ENCODE measurements at regions not wholly inside any gene's neighbourhood (a gene's known extent, or its start where the extent isn't known, plus 50 kb on each side); places are given as distances from the start of the nearest gene placed in this dataset.

DNA sequence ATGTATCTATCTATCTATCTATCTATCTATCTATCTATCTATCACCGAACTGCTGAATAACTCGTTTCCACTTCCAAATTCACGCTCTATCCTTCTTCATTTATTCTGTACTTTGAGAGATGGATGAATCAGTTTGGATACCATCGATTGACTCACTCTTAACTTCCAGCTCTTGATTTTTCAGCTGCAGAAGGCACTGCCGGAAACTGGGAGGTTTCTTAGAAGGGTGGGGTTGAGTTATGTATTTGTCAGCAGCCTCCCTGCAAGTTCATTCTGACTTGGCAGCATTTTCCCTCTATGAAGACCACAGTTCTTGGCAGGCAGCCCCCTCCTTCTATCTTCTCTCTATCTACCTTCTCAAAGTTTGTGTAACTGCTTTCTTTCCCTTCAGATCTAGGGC lies 112.0 kb upstream of the MAGEB18 start:
- no peak for DNase-seq (ENCODE audit: low read depth, low spot score)

- no peak for DNase-seq (ENCODE audit: low read depth, low spot score)
Measured at GRCh38 chrX:26032111-26032912, 105.8 kb upstream of the MAGEB18 start.

- DNase-seq (ENCODE audit: low read depth, low spot score): no peak
Measured at GRCh38 chrX:26037367-26037766, 100.8 kb upstream of the MAGEB18 start.

DNA sequence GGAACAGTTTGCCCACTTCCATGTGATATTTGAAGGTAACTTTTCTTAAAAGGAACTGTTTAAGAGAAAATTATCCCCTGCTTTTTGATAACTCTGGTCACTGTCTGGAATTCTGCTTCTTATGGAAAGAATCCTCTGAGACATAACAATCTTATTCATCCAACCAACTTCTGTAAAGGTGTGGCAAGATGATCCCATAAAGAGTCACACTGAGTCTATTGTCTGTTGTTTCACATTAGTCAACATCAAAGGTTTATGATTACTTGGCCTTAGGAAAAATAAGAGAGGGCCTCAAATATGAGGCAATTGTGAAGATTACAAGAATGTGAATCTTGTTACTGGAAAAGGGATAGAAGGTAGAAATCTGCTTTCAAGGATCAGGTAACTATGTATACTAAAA lies 88.0 kb upstream of the MAGEB18 start:
- no peak for DNase-seq (ENCODE audit: low read depth, low spot score)

GRCh38 chrX:26070882-26071281 lies 67.3 kb upstream of the MAGEB18 start:
- no peak for DNase-seq (ENCODE audit: low read depth, low spot score)

DNA sequence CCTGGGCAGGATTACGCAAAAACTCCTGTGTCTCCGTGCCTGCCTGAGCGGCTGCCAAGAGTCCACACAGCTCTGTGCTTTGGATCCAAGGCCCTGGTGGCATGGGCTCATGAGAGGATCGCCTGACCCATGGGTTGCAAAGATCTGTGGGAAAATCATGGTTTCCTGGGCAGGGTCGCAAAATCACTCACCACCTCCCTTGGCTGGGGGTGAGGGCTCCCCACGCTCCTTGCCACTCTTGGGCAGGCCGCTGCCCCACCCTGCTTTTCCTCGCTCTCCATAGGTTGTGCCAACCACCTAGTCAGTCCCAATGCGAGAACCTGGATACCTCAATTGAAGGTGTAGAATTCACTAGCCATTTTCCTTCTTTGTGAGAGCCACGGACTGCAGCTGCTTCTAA lies 66.5 kb upstream of the MAGEB18 start:
- DNase-seq (ENCODE audit: low read depth, low spot score): no peak

DNA sequence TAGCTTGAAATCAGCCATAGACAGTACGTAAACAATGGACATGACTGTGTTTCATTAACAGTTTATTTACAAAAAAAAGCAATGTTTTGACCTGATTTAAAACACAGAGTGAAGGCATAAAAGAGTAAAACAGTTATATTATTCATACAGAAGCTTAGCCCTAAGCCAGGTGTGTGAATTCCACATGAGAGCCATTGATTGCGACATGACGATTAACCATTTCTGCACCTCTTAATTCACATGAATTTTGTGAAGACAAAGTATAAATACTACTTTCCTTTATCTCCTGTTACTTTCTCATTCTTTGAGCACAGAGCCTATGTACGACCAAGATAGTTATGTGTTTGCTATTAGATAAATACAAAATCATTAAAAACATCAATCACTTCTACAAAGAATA lies 55.0 kb upstream of the MAGEB18 start:
- no peak for DNase-seq (ENCODE audit: low read depth, low spot score)

Measured in ELF-1 (cell line).